HEK293 (cell line): ENCODE measurements at regions not wholly inside any gene's neighbourhood (a gene's known extent, or its start where the extent isn't known, plus 50 kb on each side); places are given as distances from the start of the nearest gene placed in this dataset.

Source experiments
- SP3 ChIP-seq: fragments of 450-650 bp; formaldehyde crosslinking; IDR thresholded peaks from 2 replicates; pipeline ENCODE4 v1.5.1; 2016; ENCODE audit warnings: missing biosample characterization, missing genetic modification characterization
- TCF7L2 ChIP-seq: IDR thresholded peaks from 2 replicates; pipeline ENCODE4 v1.6.1; 2011; ENCODE audit warnings: low read depth, mild to moderate bottlenecking, inconsistent platforms, low read length, moderate library complexity, borderline replicate concordance
- YY1 ChIP-seq: fragments of 450-650 bp; formaldehyde crosslinking; IDR thresholded peaks from 2 replicates; pipeline ENCODE4 v1.5.1; 2018; ENCODE audit warnings: missing biosample characterization, missing genetic modification characterization
- ZBTB21 ChIP-seq: fragments of 450-650 bp; formaldehyde crosslinking; IDR thresholded peaks from 2 replicates; pipeline ENCODE4 v1.5.1; 2017; ENCODE audit warnings: missing biosample characterization, missing genetic modification characterization
- ZNF138 ChIP-seq: fragments of 450-650 bp; formaldehyde crosslinking; IDR thresholded peaks from 2 replicates; pipeline ENCODE4 v1.5.1; 2016; ENCODE audit warnings: missing biosample characterization, missing genetic modification characterization, borderline replicate concordance
- ZNF23 ChIP-seq: fragments of 450-650 bp; formaldehyde crosslinking; IDR thresholded peaks from 2 replicates; pipeline ENCODE4 v1.5.1; 2016; ENCODE audit warnings: missing biosample characterization, missing genetic modification characterization, borderline replicate concordance
- TF ChIP-seq, protein P1 (sequence below): fragments of 450-650 bp; formaldehyde crosslinking; IDR thresholded peaks from 2 replicates; pipeline ENCODE4 v1.5.1; 2016; ENCODE audit warnings: missing biosample characterization, missing genetic modification characterization
- TF ChIP-seq, protein P2 (sequence below): fragments of 450-650 bp; formaldehyde crosslinking; IDR thresholded peaks from 2 replicates; pipeline ENCODE4 v1.5.1; 2016; ENCODE audit warnings: missing biosample characterization, missing genetic modification characterization

DNA sequence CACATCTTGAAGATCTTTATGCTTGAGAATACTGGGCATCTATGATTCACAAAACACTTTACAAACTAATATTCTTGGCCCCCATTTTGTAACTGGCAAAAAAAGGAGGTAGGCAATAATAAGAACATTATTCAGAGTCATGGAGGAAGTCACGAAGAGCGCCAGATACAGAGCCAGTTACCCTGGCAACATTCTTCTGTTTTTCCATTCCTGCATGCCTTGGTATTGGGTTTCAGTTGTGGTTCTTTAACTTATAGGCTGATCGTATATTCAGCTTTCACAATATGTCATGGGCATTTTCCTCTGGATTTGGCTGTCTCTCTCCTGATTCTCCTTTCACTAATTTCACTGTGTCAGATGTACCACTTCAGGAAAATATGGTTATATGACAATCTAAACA lies 234.7 kb downstream of the HRH4 start:
- TF ChIP-seq, protein P1, sequence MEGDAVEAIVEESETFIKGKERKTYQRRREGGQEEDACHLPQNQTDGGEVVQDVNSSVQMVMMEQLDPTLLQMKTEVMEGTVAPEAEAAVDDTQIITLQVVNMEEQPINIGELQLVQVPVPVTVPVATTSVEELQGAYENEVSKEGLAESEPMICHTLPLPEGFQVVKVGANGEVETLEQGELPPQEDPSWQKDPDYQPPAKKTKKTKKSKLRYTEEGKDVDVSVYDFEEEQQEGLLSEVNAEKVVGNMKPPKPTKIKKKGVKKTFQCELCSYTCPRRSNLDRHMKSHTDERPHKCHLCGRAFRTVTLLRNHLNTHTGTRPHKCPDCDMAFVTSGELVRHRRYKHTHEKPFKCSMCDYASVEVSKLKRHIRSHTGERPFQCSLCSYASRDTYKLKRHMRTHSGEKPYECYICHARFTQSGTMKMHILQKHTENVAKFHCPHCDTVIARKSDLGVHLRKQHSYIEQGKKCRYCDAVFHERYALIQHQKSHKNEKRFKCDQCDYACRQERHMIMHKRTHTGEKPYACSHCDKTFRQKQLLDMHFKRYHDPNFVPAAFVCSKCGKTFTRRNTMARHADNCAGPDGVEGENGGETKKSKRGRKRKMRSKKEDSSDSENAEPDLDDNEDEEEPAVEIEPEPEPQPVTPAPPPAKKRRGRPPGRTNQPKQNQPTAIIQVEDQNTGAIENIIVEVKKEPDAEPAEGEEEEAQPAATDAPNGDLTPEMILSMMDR (tag by site-specific recombination): no peak
- TF ChIP-seq, protein P2, sequence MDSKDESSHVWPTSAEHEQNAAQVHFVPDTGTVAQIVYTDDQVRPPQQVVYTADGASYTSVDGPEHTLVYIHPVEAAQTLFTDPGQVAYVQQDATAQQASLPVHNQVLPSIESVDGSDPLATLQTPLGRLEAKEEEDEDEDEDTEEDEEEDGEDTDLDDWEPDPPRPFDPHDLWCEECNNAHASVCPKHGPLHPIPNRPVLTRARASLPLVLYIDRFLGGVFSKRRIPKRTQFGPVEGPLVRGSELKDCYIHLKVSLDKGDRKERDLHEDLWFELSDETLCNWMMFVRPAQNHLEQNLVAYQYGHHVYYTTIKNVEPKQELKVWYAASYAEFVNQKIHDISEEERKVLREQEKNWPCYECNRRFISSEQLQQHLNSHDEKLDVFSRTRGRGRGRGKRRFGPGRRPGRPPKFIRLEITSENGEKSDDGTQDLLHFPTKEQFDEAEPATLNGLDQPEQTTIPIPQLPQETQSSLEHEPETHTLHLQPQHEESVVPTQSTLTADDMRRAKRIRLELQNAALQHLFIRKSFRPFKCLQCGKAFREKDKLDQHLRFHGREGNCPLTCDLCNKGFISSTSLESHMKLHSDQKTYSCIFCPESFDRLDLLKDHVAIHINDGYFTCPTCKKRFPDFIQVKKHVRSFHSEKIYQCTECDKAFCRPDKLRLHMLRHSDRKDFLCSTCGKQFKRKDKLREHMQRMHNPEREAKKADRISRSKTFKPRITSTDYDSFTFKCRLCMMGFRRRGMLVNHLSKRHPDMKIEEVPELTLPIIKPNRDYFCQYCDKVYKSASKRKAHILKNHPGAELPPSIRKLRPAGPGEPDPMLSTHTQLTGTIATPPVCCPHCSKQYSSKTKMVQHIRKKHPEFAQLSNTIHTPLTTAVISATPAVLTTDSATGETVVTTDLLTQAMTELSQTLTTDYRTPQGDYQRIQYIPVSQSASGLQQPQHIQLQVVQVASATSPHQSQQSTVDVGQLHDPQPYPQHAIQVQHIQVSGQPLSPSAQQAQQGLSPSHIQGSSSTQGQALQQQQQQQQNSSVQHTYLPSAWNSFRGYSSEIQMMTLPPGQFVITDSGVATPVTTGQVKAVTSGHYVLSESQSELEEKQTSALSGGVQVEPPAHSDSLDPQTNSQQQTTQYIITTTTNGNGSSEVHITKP (tag by site-specific recombination): no peak
- TF ChIP-seq SP3 (tag by site-specific recombination): no peak
- no peak for TF ChIP-seq ZNF138 (tag by site-specific recombination)
- TF ChIP-seq TCF7L2: no peak
- TF ChIP-seq ZBTB21 (tag by site-specific recombination): no peak
- TF ChIP-seq YY1 (tag by site-specific recombination): no peak
- TF ChIP-seq ZNF23: no peak
